Subcutaneous abdominal adipose tissue (tissue), 5 donors: ENCODE measurements at regions not wholly inside any gene's neighbourhood (a gene's known extent, or its start where the extent isn't known, plus 50 kb on each side); places are given as distances from the start of the nearest gene placed in this dataset.
"Not testable (repeated sequence)": the region's sequence is repeated elsewhere in the genome, so short reads cannot be mapped to it uniquely, and the experiment has no call there.

Source experiments
- H3K27ac ChIP-seq: one replicate; pipeline ENCODE4 v1.7.0; 2013; ENCODE audit warnings: low read depth, mild to moderate bottlenecking, inconsistent platforms, low read length, moderate library complexity
- H3K27me3 ChIP-seq, 5 donors: one replicate each; pipeline ENCODE4 v1.7.0; 2013; ENCODE audit warnings: low read length in 5 of 5, inconsistent platforms in 1 of 5; ENCODE audit not compliant: control insufficient read depth in 5 of 5, insufficient read depth in 4 of 5
- H3K36me3 ChIP-seq, 5 donors: one replicate each; pipeline ENCODE4 v1.7.0; 2013; ENCODE audit warnings: low read length in 5 of 5; ENCODE audit not compliant: control insufficient read depth in 5 of 5, insufficient read depth in 5 of 5
- H3K4me1 ChIP-seq, 5 donors: one replicate each; pipeline ENCODE4 v1.7.0; 2013; ENCODE audit warnings: low read length in 5 of 5, mild to moderate bottlenecking in 3 of 5, moderate library complexity in 1 of 5; ENCODE audit not compliant: control insufficient read depth in 5 of 5, insufficient read depth in 5 of 5
- H3K4me3 ChIP-seq, 5 donors: one replicate each; pipeline ENCODE4 v1.7.0; 2013; ENCODE audit warnings: low read length in 5 of 5, low read depth in 1 of 5
- H3K9ac ChIP-seq, 5 donors: one replicate each; pipeline ENCODE4 v1.7.0; 2013; ENCODE audit warnings: low read length in 5 of 5, mild to moderate bottlenecking in 4 of 5, moderate library complexity in 3 of 5
- H3K9me3 ChIP-seq, 5 donors: one replicate each; pipeline ENCODE4 v1.7.0; 2013; ENCODE audit warnings: low read length in 5 of 5; ENCODE audit not compliant: control insufficient read depth in 5 of 5
- donor health status: healthy.
- donor health status: healthy.
- donor health status: healthy.
- donor health status: healthy.
- donor health status: healthy.

- Histone ChIP-seq H3K4me1 (peaks cover 2 to 29% (median 7%) of the 10 kb centered on the region in 5 donors), H3K9ac (no peak overlapping the region), H3K4me3 (no peak overlapping the region), H3K27ac (no peak overlapping the region), H3K9me3 (no peaks in the 10 kb centered on the region), H3K36me3 (no peaks in the 10 kb centered on the region), H3K27me3 (no peaks in the 10 kb centered on the region)
These were observed 279.5 kb downstream of the RND3 start for GRCh38 chr2:150207979-150208378.

GRCh38 chr2:150204451-150204850, 283.0 kb downstream of the RND3 start:
- Histone ChIP-seq H3K4me1 (peaks cover 2 to 21% (median 7%) of the 10 kb centered on the region in 5 donors), H3K4me3 (peak overlapping the region in 1 of 5 donors; percentile 15), H3K27ac (no peak overlapping the region), H3K27me3 (no peaks in the 10 kb centered on the region), H3K36me3 (no peaks in the 10 kb centered on the region), H3K9me3 (no peaks in the 10 kb centered on the region), H3K9ac (no peak overlapping the region)

GRCh38 chr2:150194816-150195215, 292.7 kb downstream of the RND3 start:
- not testable (repeated sequence) for H3K27me3 ChIP-seq, H3K4me3 ChIP-seq, H3K9ac ChIP-seq, H3K27ac ChIP-seq, H3K4me1 ChIP-seq, H3K9me3 ChIP-seq, H3K36me3 ChIP-seq

GRCh38 chr2:150192701-150193100, 294.8 kb downstream of the RND3 start:
- no peak overlapping the region for H3K9ac ChIP-seq
- H3K4me1 ChIP-seq = no peaks in the 10 kb centered on the region
- H3K36me3 ChIP-seq = no peaks in the 10 kb centered on the region
- H3K27me3 ChIP-seq = no peaks in the 10 kb centered on the region
- no peak overlapping the region for H3K4me3 ChIP-seq
- H3K9me3 ChIP-seq = no peaks in the 10 kb centered on the region
- H3K27ac ChIP-seq = no peak overlapping the region

- no peaks in the 10 kb centered on the region for H3K4me1 ChIP-seq
- no peak overlapping the region for H3K4me3 ChIP-seq
- no peaks in the 10 kb centered on the region for H3K9me3 ChIP-seq
- no peak overlapping the region for H3K9ac ChIP-seq
- no peaks in the 10 kb centered on the region for H3K36me3 ChIP-seq
- H3K27ac ChIP-seq = no peak overlapping the region
- no peaks in the 10 kb centered on the region for H3K27me3 ChIP-seq
These were observed 296.1 kb downstream of the RND3 start for GRCh38 chr2:150191349-150191748.

GRCh38 chr2:150190546-150190945, 296.9 kb downstream of the RND3 start:
- Histone ChIP-seq H3K4me1 (no peaks in the 10 kb centered on the region), H3K4me3 (no peak overlapping the region), H3K36me3 (no peaks in the 10 kb centered on the region), H3K9me3 (no peaks in the 10 kb centered on the region), H3K9ac (no peak overlapping the region), H3K27ac (no peak overlapping the region), H3K27me3 (no peaks in the 10 kb centered on the region)

- H3K9me3 ChIP-seq = no peaks in the 10 kb centered on the region
- no peaks in the 10 kb centered on the region for H3K4me1 ChIP-seq
- H3K4me3 ChIP-seq = no peak overlapping the region
- H3K27me3 ChIP-seq = no peaks in the 10 kb centered on the region
- H3K36me3 ChIP-seq = no peaks in the 10 kb centered on the region
- no peak overlapping the region for H3K27ac ChIP-seq
- H3K9ac ChIP-seq = no peak overlapping the region
These were observed 298.7 kb downstream of the RND3 start for GRCh38 chr2:150188800-150189199.

GRCh38 chr2:150188177-150188576, 299.3 kb downstream of the RND3 start:
- Histone ChIP-seq H3K9ac (no peak overlapping the region), H3K36me3 (no peaks in the 10 kb centered on the region), H3K4me3 (no peak overlapping the region), H3K9me3 (no peaks in the 10 kb centered on the region), H3K27me3 (no peaks in the 10 kb centered on the region), H3K27ac (no peak overlapping the region), H3K4me1 (no peaks in the 10 kb centered on the region)

GRCh38 chr2:150182566-150183235, 304.8 kb downstream of the RND3 start:
- Histone ChIP-seq H3K27me3 (no peaks in the 10 kb centered on the region), H3K4me1 (no peaks in the 10 kb centered on the region), H3K4me3 (no peak overlapping the region), H3K36me3 (no peaks in the 10 kb centered on the region), H3K9ac (no peak overlapping the region), H3K27ac (no peak overlapping the region), H3K9me3 (no peaks in the 10 kb centered on the region)

GRCh38 chr2:150178591-150178990, 308.9 kb downstream of the RND3 start:
- Histone ChIP-seq H3K36me3 (no peaks in the 10 kb centered on the region), H3K27ac (no peak overlapping the region), H3K4me3 (no peak overlapping the region), H3K9me3 (no peaks in the 10 kb centered on the region), H3K27me3 (no peaks in the 10 kb centered on the region), H3K4me1 (no peaks in the 10 kb centered on the region), H3K9ac (no peak overlapping the region)
